HEK293T (cell line): ENCODE measurements at regions not wholly inside any gene's neighbourhood (a gene's known extent, or its start where the extent isn't known, plus 50 kb on each side); places are given as distances from the start of the nearest gene placed in this dataset.

Experiments
- BHLHE40 ChIP-seq: fragments of 450-650 bp; IDR thresholded peaks from 2 replicates; pipeline ENCODE4 v1.6.1; 2016; ENCODE audit warnings: mild to moderate bottlenecking, moderate library complexity, borderline replicate concordance
- CTBP1 ChIP-seq: fragments of 450-650 bp; IDR thresholded peaks from 2 replicates; pipeline ENCODE4 v1.6.1; 2016; ENCODE audit warnings: borderline replicate concordance
- ELF4 ChIP-seq: fragments of 450-650 bp; IDR thresholded peaks from 2 replicates; pipeline ENCODE4 v1.6.1; 2017; ENCODE audit warnings: antibody characterized with exemption
- FOXA1 ChIP-seq: fragments of 450-650 bp; IDR thresholded peaks from 2 replicates; pipeline ENCODE4 v1.6.1; 2016; ENCODE audit warnings: mild to moderate bottlenecking
- FOXK2 ChIP-seq: fragments of 450-650 bp; IDR thresholded peaks from 2 replicates; pipeline ENCODE4 v1.6.1; 2016; ENCODE audit warnings: mild to moderate bottlenecking
- FOXM1 ChIP-seq: fragments of 450-650 bp; IDR thresholded peaks from 2 replicates; pipeline ENCODE4 v1.6.1; 2017; ENCODE audit warnings: mild to moderate bottlenecking, borderline replicate concordance
- NFRKB ChIP-seq: fragments of 450-650 bp; IDR thresholded peaks from 2 replicates; pipeline ENCODE4 v1.6.1; 2016; ENCODE audit warnings: mild to moderate bottlenecking, moderate library complexity
- SP1 ChIP-seq: fragments of 450-650 bp; IDR thresholded peaks from 2 replicates; pipeline ENCODE4 v1.6.1; 2017
- SUZ12 ChIP-seq: fragments of 450-650 bp; IDR thresholded peaks from 2 replicates; pipeline ENCODE4 v1.6.1; 2016; ENCODE audit warnings: mild to moderate bottlenecking
- ZNF384 ChIP-seq: fragments of 450-650 bp; IDR thresholded peaks from 2 replicates; pipeline ENCODE4 v1.6.1; 2016
- TF ChIP-seq, protein P1 (sequence below): fragments of 450-650 bp; IDR thresholded peaks from 2 replicates; pipeline ENCODE4 v1.6.1; 2016

DNA sequence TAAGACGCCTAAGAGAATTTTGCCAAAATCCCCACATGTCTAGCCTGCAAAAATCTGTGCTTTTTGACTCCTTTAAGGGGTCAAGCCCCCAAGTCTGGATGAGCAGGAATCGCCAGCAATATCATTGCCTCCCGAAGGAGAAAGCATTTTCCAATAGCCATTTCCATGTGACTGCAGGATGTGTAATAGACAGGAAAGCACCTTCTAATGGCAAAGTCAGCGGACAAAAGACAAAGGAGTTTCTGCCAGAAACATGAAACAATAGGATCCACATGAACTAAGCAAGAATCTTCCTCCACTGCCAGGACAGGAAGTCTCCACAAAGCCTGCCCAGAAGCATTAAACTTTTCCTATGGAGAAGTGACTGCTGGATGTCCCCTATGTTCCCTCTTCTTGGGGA is 177.1 kb upstream of the PCSK5 start:
- TF ChIP-seq SP1: no peak
- TF ChIP-seq NFRKB: no peak
- TF ChIP-seq FOXA1: no peak
- no peak for TF ChIP-seq SUZ12
- TF ChIP-seq FOXM1: no peak
- TF ChIP-seq ELF4: no peak
- TF ChIP-seq CTBP1: no peak
- TF ChIP-seq, protein P1, sequence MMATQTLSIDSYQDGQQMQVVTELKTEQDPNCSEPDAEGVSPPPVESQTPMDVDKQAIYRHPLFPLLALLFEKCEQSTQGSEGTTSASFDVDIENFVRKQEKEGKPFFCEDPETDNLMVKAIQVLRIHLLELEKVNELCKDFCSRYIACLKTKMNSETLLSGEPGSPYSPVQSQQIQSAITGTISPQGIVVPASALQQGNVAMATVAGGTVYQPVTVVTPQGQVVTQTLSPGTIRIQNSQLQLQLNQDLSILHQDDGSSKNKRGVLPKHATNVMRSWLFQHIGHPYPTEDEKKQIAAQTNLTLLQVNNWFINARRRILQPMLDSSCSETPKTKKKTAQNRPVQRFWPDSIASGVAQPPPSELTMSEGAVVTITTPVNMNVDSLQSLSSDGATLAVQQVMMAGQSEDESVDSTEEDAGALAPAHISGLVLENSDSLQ: no peak
- TF ChIP-seq FOXK2: no peak
- no peak for TF ChIP-seq ZNF384
- TF ChIP-seq BHLHE40: no peak
